DND-41 (cell line): ENCODE measurements at regions not wholly inside any gene's neighbourhood (a gene's known extent, or its start where the extent isn't known, plus 50 kb on each side); places are given as distances from the start of the nearest gene placed in this dataset.

ENCODE experiments used
- CTCF ChIP-seq: IDR thresholded peaks from 2 replicates; pipeline ENCODE4 v1.5.1; 2012; ENCODE audit warnings: borderline replicate concordance, low read length, moderate library complexity, mild to moderate bottlenecking; ENCODE audit not compliant: poor library complexity, severe bottlenecking; ENCODE audit errors: extremely low read depth
- EZH2 ChIP-seq: IDR thresholded peaks from 3 replicates; pipeline ENCODE4 v1.6.1; 2012; ENCODE audit warnings: borderline replicate concordance, low read depth, mild to moderate bottlenecking, moderate library complexity, low read length, inconsistent platforms; ENCODE audit not compliant: severe bottlenecking

DNA sequence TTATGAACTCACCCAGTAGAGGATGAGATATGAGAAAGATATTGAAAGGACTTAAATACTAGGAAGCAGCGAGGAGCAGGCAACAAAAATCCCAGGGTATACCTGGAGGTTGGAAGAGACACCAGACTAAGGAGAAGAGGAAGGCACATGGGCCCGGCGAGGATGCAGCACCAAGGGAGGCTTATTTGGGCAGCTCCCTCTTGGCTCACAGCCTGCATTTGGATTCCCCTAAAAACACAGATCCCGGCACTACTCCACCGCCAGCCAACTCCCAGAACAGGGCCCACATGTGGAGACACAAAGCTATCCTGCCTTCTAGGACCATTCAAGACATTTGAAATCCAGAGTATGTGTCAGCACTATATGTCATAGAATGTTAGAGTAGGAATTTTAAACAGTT is 199.8 kb upstream of the FBXL7 start:
- TF ChIP-seq CTCF (no peak), EZH2 (no peak)
